ENCODE measurements at regions not wholly inside any gene's neighbourhood (a gene's known extent, or its start where the extent isn't known, plus 50 kb on each side); places are given as distances from the start of the nearest gene placed in this dataset.

- Histone ChIP-seq H3K4me1 (ENCODE audit: control insufficient read depth in 4 of 4, insufficient read depth in 4 of 4, low read length in 3 of 4) (peaks cover 0 to 3% (median 0%) of the 10 kb centered on the region in 4 donors), H3K4me3 (ENCODE audit: low read depth in 1 of 3, low read length in 3 of 3) (no peak overlapping the region), H3K27ac (ENCODE audit: low read depth in 1 of 2, low read length in 2 of 2) (no peak overlapping the region), H3K9me3 (ENCODE audit: control insufficient read depth in 4 of 4, low read length in 3 of 4) (no peaks in the 10 kb centered on the region), H3K9ac (ENCODE audit: low read depth in 1 of 2, low read length in 2 of 2) (no peak overlapping the region), H3K27me3 (ENCODE audit: control insufficient read depth in 4 of 4, insufficient read depth in 4 of 4, low read length in 3 of 4) (no peaks in the 10 kb centered on the region), H3K36me3 (ENCODE audit: control insufficient read depth in 4 of 4, insufficient read depth in 3 of 4, low read depth in 1 of 4, low read length in 3 of 4) (no peaks in the 10 kb centered on the region)
- TF ChIP-seq YY1 (IDR thresholded peaks at IDR 0.05): no peak
- no peak for TF ChIP-seq CTCF (IDR thresholded peaks at IDR 0.05; ENCODE audit: low read depth, low read length, missing input control)
- no peak for TF ChIP-seq RAD21 (IDR thresholded peaks at IDR 0.05)
- 78% methylated on average over 4 of the region's 4 CpGs for WGBS
- no peak for DNase-seq (ENCODE audit: low spot score)
Observed at GRCh38 chr20:52290569-52290968, 99.0 kb upstream of the ZFP64 start.

- TF ChIP-seq ATF3 (IDR thresholded peaks at IDR 0.05): no peak
- TF ChIP-seq GABPA (IDR thresholded peaks at IDR 0.05 in 1 of 2, conservative IDR thresholded peaks at IDR 0.05 in 1 of 2): no peak
- Histone ChIP-seq H3K9me3 (ENCODE audit: control insufficient read depth in 4 of 4, low read length in 3 of 4) (no peaks in the 10 kb centered on the region), H3K27me3 (ENCODE audit: control insufficient read depth in 4 of 4, insufficient read depth in 4 of 4, low read length in 3 of 4) (no peaks in the 10 kb centered on the region), H3K36me3 (ENCODE audit: control insufficient read depth in 4 of 4, insufficient read depth in 3 of 4, low read depth in 1 of 4, low read length in 3 of 4) (no peaks in the 10 kb centered on the region), H3K27ac (ENCODE audit: low read depth in 1 of 2, low read length in 2 of 2) (no peak overlapping the region), H3K4me1 (ENCODE audit: control insufficient read depth in 4 of 4, insufficient read depth in 4 of 4, low read length in 3 of 4) (peaks cover 0 to 3% (median 0%) of the 10 kb centered on the region in 4 donors), H3K9ac (ENCODE audit: low read depth in 1 of 2, low read length in 2 of 2) (no peak overlapping the region), H3K4me3 (ENCODE audit: low read depth in 1 of 3, low read length in 3 of 3) (no peak overlapping the region)
- WGBS: 45% methylated on average over 3 of the region's 3 CpGs
- DNase-seq (ENCODE audit: low spot score): no peak
Observed at GRCh38 chr20:52289956-52290565, 98.5 kb upstream of the ZFP64 start.

- H3K4me1 ChIP-seq (ENCODE audit: control insufficient read depth in 4 of 4, insufficient read depth in 4 of 4, low read length in 3 of 4): peaks cover 2 to 14% (median 9%) of the 10 kb centered on the region in 4 donors
- H3K4me3 ChIP-seq (ENCODE audit: low read depth in 1 of 3, low read length in 3 of 3): no peak overlapping the region
- H3K36me3 ChIP-seq (ENCODE audit: control insufficient read depth in 4 of 4, insufficient read depth in 3 of 4, low read depth in 1 of 4, low read length in 3 of 4): no peaks in the 10 kb centered on the region
Observed at GRCh38 chr20:52280407-52280806, 88.8 kb upstream of the ZFP64 start.

GRCh38 chr20:52279706-52280105 is 88.1 kb upstream of the ZFP64 start:
- no peak overlapping the region for H3K27ac ChIP-seq (ENCODE audit: low read depth in 1 of 2, low read length in 2 of 2)
- no peaks in the 10 kb centered on the region for H3K36me3 ChIP-seq (ENCODE audit: control insufficient read depth in 4 of 4, insufficient read depth in 3 of 4, low read depth in 1 of 4, low read length in 3 of 4)
- H3K4me1 ChIP-seq (ENCODE audit: control insufficient read depth in 4 of 4, insufficient read depth in 4 of 4, low read length in 3 of 4): peaks cover 2 to 18% (median 11%) of the 10 kb centered on the region in 4 donors
- 61% methylated on average over 2 of the region's 2 CpGs for WGBS
- DNase-seq (ENCODE audit: low spot score): no peak
- H3K9me3 ChIP-seq (ENCODE audit: control insufficient read depth in 4 of 4, low read length in 3 of 4): no peaks in the 10 kb centered on the region
- H3K4me3 ChIP-seq (ENCODE audit: low read depth in 1 of 3, low read length in 3 of 3): no peak overlapping the region
- TF ChIP-seq GABPA (IDR thresholded peaks at IDR 0.05 in 1 of 2, conservative IDR thresholded peaks at IDR 0.05 in 1 of 2): no peak
- no peak for TF ChIP-seq YY1 (IDR thresholded peaks at IDR 0.05)
- no peak for TF ChIP-seq REST (IDR thresholded peaks at IDR 0.05)
- TF ChIP-seq SP1 (IDR thresholded peaks at IDR 0.05): no peak
- no peak for TF ChIP-seq RAD21 (IDR thresholded peaks at IDR 0.05)
- no peak for TF ChIP-seq HNF4G (IDR thresholded peaks at IDR 0.05)
- TF ChIP-seq MAX (IDR thresholded peaks at IDR 0.05): no peak
- TF ChIP-seq CTCF (IDR thresholded peaks at IDR 0.05; ENCODE audit: low read depth, low read length, missing input control): no peak
- no peak for TF ChIP-seq RXRA (IDR thresholded peaks at IDR 0.05)
- no peak for TF ChIP-seq FOXA1 (IDR thresholded peaks at IDR 0.05)
- no peak for TF ChIP-seq JUND (IDR thresholded peaks at IDR 0.05)
- no peak overlapping the region for H3K9ac ChIP-seq (ENCODE audit: low read depth in 1 of 2, low read length in 2 of 2)
- H3K27me3 ChIP-seq (ENCODE audit: control insufficient read depth in 4 of 4, insufficient read depth in 4 of 4, low read length in 3 of 4): no peaks in the 10 kb centered on the region

More at GRCh38 chr20:52280407-52280806, 88.8 kb upstream of the ZFP64 start:
- H3K9me3 ChIP-seq (ENCODE audit: control insufficient read depth in 4 of 4, low read length in 3 of 4): no peaks in the 10 kb centered on the region
- H3K9ac ChIP-seq (ENCODE audit: low read depth in 1 of 2, low read length in 2 of 2): no peak overlapping the region
- WGBS: 46% methylated on average over 2 of the region's 2 CpGs
- TF ChIP-seq RAD21 (IDR thresholded peaks at IDR 0.05): no peak
- TF ChIP-seq SP1 (IDR thresholded peaks at IDR 0.05): no peak
- TF ChIP-seq YY1 (IDR thresholded peaks at IDR 0.05): no peak
- peak; percentile 60 to 68 for TF ChIP-seq HNF4A (conservative IDR thresholded peaks at IDR 0.05)
- no peak for TF ChIP-seq TAF1 (conservative IDR thresholded peaks at IDR 0.05)
- TF ChIP-seq RXRA (IDR thresholded peaks at IDR 0.05): peak in 1 of 2 donors; percentile 17
- no peak for DNase-seq (ENCODE audit: low spot score)
- H3K27me3 ChIP-seq (ENCODE audit: control insufficient read depth in 4 of 4, insufficient read depth in 4 of 4, low read length in 3 of 4): no peaks in the 10 kb centered on the region
- H3K27ac ChIP-seq (ENCODE audit: low read depth in 1 of 2, low read length in 2 of 2): no peak overlapping the region
